ACC112 (cell line): ENCODE measurements at regions not wholly inside any gene's neighbourhood (a gene's known extent, or its start where the extent isn't known, plus 50 kb on each side); places are given as distances from the start of the nearest gene placed in this dataset.
A peak's percentile ranks its signal among the peaks of the same experiment; 100 is the strongest.
"Not testable (repeated sequence)": the region's sequence is repeated elsewhere in the genome, so short reads cannot be mapped to it uniquely, and the experiment has no call there.

Experiments
- H2AFZ ChIP-seq: fragments of 200-600 bp; sonication (generic); one replicate; pipeline ENCODE4 v1.6.0; 2017; ENCODE audit warnings: antibody characterized with exemption, low read length; ENCODE audit not compliant: unreplicated experiment
- H3K27ac ChIP-seq: fragments of 200-600 bp; sonication (generic); 2 replicates; pipeline ENCODE4 v1.5.1; 2014; ENCODE audit warnings: low read depth, mild to moderate bottlenecking, antibody characterized with exemption, low read length, moderate library complexity
- H3K27me3 ChIP-seq: fragments of 200-600 bp; sonication (generic); 2 replicates; pipeline ENCODE4 v1.6.1; 2014; ENCODE audit warnings: mild to moderate bottlenecking, antibody characterized with exemption, low read length, moderate library complexity, mixed read lengths; ENCODE audit not compliant: insufficient read depth
- H3K36me3 ChIP-seq: fragments of 200-600 bp; sonication (generic); 2 replicates; pipeline ENCODE4 v1.6.1; 2016; ENCODE audit warnings: mild to moderate bottlenecking, antibody characterized with exemption, low read length, moderate library complexity, mixed read lengths; ENCODE audit not compliant: insufficient read depth
- H3K4me1 ChIP-seq: fragments of 200-600 bp; sonication (generic); one replicate; pipeline ENCODE4 v1.6.1; 2016; ENCODE audit warnings: low read length, mixed read lengths; ENCODE audit not compliant: insufficient read depth, unreplicated experiment, control insufficient read depth
- H3K4me3 ChIP-seq: fragments of 200-600 bp; sonication (generic); 2 replicates; pipeline ENCODE4 v1.5.1; 2014; ENCODE audit warnings: mild to moderate bottlenecking, low read depth, low read length
- H3K79me2 ChIP-seq: fragments of 200-600 bp; sonication (generic); one replicate; pipeline ENCODE4 v1.6.0; 2016; ENCODE audit warnings: low read length; ENCODE audit not compliant: control insufficient read depth, unreplicated experiment, insufficient read depth

GRCh38 chr17:15835481-15835880, 103.4 kb downstream of the TBC1D26 start:
- H2AFZ ChIP-seq, H3K27ac ChIP-seq, H3K36me3 ChIP-seq, H3K4me3 ChIP-seq, H3K27me3 ChIP-seq, H3K4me1 ChIP-seq, H3K79me2 ChIP-seq: not testable (repeated sequence)

- H3K79me2 ChIP-seq, H3K4me1 ChIP-seq, H3K27ac ChIP-seq, H3K27me3 ChIP-seq, H2AFZ ChIP-seq, H3K4me3 ChIP-seq, H3K36me3 ChIP-seq: not testable (repeated sequence)
Observed at GRCh38 chr17:15836249-15836982, 104.3 kb downstream of the TBC1D26 start.

GRCh38 chr17:15836991-15837390, 104.9 kb downstream of the TBC1D26 start:
- not testable (repeated sequence) for H3K4me3 ChIP-seq, H3K27ac ChIP-seq, H3K4me1 ChIP-seq, H3K79me2 ChIP-seq, H3K27me3 ChIP-seq, H3K36me3 ChIP-seq, H2AFZ ChIP-seq

GRCh38 chr17:15847447-15848229, 97.3 kb upstream of the ADORA2B start:
- not testable (repeated sequence) for H3K79me2 ChIP-seq, H3K27me3 ChIP-seq, H3K4me3 ChIP-seq, H3K36me3 ChIP-seq, H3K4me1 ChIP-seq
- Histone ChIP-seq H3K27ac (peak overlapping the region; percentile 71), H2AFZ (peak overlapping the region; percentile 45)

- not testable (repeated sequence) for H3K4me1 ChIP-seq
Observed at GRCh38 chr17:15849054-15849453, 95.9 kb upstream of the ADORA2B start.

GRCh38 chr17:15850071-15850470, 94.9 kb upstream of the ADORA2B start:
- not testable (repeated sequence) for H3K27me3 ChIP-seq, H3K4me1 ChIP-seq, H3K79me2 ChIP-seq, H3K36me3 ChIP-seq, H2AFZ ChIP-seq, H3K4me3 ChIP-seq, H3K27ac ChIP-seq

More at GRCh38 chr17:15849054-15849453, 95.9 kb upstream of the ADORA2B start:
- H2AFZ ChIP-seq, H3K27me3 ChIP-seq, H3K36me3 ChIP-seq, H3K27ac ChIP-seq, H3K4me3 ChIP-seq, H3K79me2 ChIP-seq: not testable (repeated sequence)

- H3K4me3 ChIP-seq, H3K36me3 ChIP-seq, H2AFZ ChIP-seq, H3K27ac ChIP-seq, H3K79me2 ChIP-seq, H3K4me1 ChIP-seq, H3K27me3 ChIP-seq: not testable (repeated sequence)
Observed at GRCh38 chr17:15850687-15851086, 94.2 kb upstream of the ADORA2B start.

GRCh38 chr17:15852863-15853262, 92.1 kb upstream of the ADORA2B start:
- not testable (repeated sequence) for H3K27ac ChIP-seq, H3K4me1 ChIP-seq, H3K4me3 ChIP-seq, H3K36me3 ChIP-seq, H3K27me3 ChIP-seq, H3K79me2 ChIP-seq, H2AFZ ChIP-seq

GRCh38 chr17:15856191-15856590, 88.7 kb upstream of the ADORA2B start:
- not testable (repeated sequence) for H3K36me3 ChIP-seq, H3K27me3 ChIP-seq, H3K4me3 ChIP-seq, H3K4me1 ChIP-seq, H2AFZ ChIP-seq, H3K79me2 ChIP-seq, H3K27ac ChIP-seq

- not testable (repeated sequence) for H3K4me3 ChIP-seq
Observed at GRCh38 chr17:15856745-15857144, 88.2 kb upstream of the ADORA2B start.

GRCh38 chr17:15858082-15858481, 86.8 kb upstream of the ADORA2B start:
- H3K27ac ChIP-seq, H2AFZ ChIP-seq, H3K4me3 ChIP-seq, H3K79me2 ChIP-seq, H3K27me3 ChIP-seq, H3K36me3 ChIP-seq, H3K4me1 ChIP-seq: not testable (repeated sequence)

More at GRCh38 chr17:15856745-15857144, 88.2 kb upstream of the ADORA2B start:
- not testable (repeated sequence) for H3K4me1 ChIP-seq, H3K36me3 ChIP-seq, H3K27me3 ChIP-seq, H2AFZ ChIP-seq, H3K27ac ChIP-seq, H3K79me2 ChIP-seq
